Naive thymus-derived CD4-positive, alpha-beta T cell (primary cell): ENCODE measurements at regions not wholly inside any gene's neighbourhood (a gene's known extent, or its start where the extent isn't known, plus 50 kb on each side); places are given as distances from the start of the nearest gene placed in this dataset.

Experiments used
- ATAC-seq: fragments of 150-1000 bp; cut with Tn5 transposase; 2 replicates; pipeline ENCODE4 v1.10.0; 2021; ENCODE audit warnings: mild to moderate bottlenecking, moderate library complexity
- CTCF ChIA-PET: fragments of 350-600 bp; sonication (Branson Sonifier 250); formaldehyde crosslinking; loops from one replicate; lab custom pipeline; 2021; ENCODE audit warnings: antibody characterized with exemption; lab: Charles Lee
- POLR2A ChIA-PET: fragments of 350-600 bp; sonication (Branson Sonifier 250); formaldehyde crosslinking; loops from one replicate; lab custom pipeline; 2021; ENCODE audit warnings: antibody characterized with exemption, inconsistent platforms; lab: Charles Lee
- DNase-seq, 9 donors: peaks; one replicate each; pipeline versions ENCODE4 v3.0.0 to v3.0.0-alpha.2; 2020 to 2022; ENCODE audit warnings: mixed read lengths in 1 of 9
- H3K27ac ChIP-seq: one replicate; pipeline ENCODE4 v1.7.0; 2013; ENCODE audit warnings: mild to moderate bottlenecking, low read depth, low read length, moderate library complexity
- H3K27me3 ChIP-seq, 2 donors: one replicate each; pipeline ENCODE4 v1.7.0; 2013; ENCODE audit warnings: low read length in 2 of 2, mild to moderate bottlenecking in 2 of 2, moderate library complexity in 2 of 2; ENCODE audit not compliant: control insufficient read depth in 2 of 2, insufficient read depth in 2 of 2
- H3K36me3 ChIP-seq, 3 experiments: 1 replicate in 2 of 3; 2 replicates in 1 of 3; pipeline ENCODE4 v1.7.0; 2013; ENCODE audit warnings: low read length in 3 of 3, mild to moderate bottlenecking in 3 of 3, moderate library complexity in 1 of 3; ENCODE audit not compliant: insufficient read depth in 3 of 3, control insufficient read depth in 2 of 3
- H3K4me1 ChIP-seq, 2 donors: one replicate each; pipeline ENCODE4 v1.7.0; 2013; ENCODE audit warnings: low read length in 2 of 2, mild to moderate bottlenecking in 2 of 2, moderate library complexity in 1 of 2; ENCODE audit not compliant: control insufficient read depth in 2 of 2, insufficient read depth in 2 of 2
- H3K4me3 ChIP-seq: 2 replicates; pipeline ENCODE4 v1.7.0; 2013; ENCODE audit warnings: mild to moderate bottlenecking, low read length
- H3K9me3 ChIP-seq, 3 experiments: 1 replicate in 2 of 3; 2 replicates in 1 of 3; pipeline ENCODE4 v1.7.0; 2013; ENCODE audit warnings: low read length in 3 of 3; ENCODE audit not compliant: control insufficient read depth in 2 of 3
- H3K27ac Mint-ChIP-seq, 9 donors: one replicate each; pipeline ENCODE4 v1.8.0; 2020 to 2022; ENCODE audit warnings: mixed read lengths in 9 of 9, mild to moderate bottlenecking in 8 of 9, moderate library complexity in 5 of 9, inconsistent platforms in 2 of 9
- H3K27me3 Mint-ChIP-seq, 5 donors: one replicate each; pipeline ENCODE4 v1.8.0; 2021 to 2022; ENCODE audit warnings: mixed read lengths in 5 of 5, mild to moderate bottlenecking in 1 of 5
- H3K36me3 Mint-ChIP-seq, 5 donors: one replicate each; pipeline ENCODE4 v1.8.0; 2020 to 2022; ENCODE audit warnings: mixed read lengths in 5 of 5, mild to moderate bottlenecking in 3 of 5, inconsistent platforms in 1 of 5
- H3K4me1 Mint-ChIP-seq, 7 donors: one replicate each; pipeline ENCODE4 v1.8.0; 2020 to 2022; ENCODE audit warnings: mixed read lengths in 7 of 7, mild to moderate bottlenecking in 3 of 7, inconsistent platforms in 1 of 7
- H3K4me3 Mint-ChIP-seq, 10 donors: one replicate each; pipeline ENCODE4 v1.8.0; 2020 to 2022; ENCODE audit warnings: mild to moderate bottlenecking in 10 of 10, mixed read lengths in 10 of 10, moderate library complexity in 6 of 10, inconsistent platforms in 2 of 10
- H3K9me3 Mint-ChIP-seq, 11 donors: one replicate each; pipeline ENCODE4 v1.8.0; 2020 to 2022; ENCODE audit warnings: mixed read lengths in 11 of 11, mild to moderate bottlenecking in 4 of 11, inconsistent platforms in 1 of 11, moderate library complexity in 1 of 11
- intact Hi-C, 2 donors: fragments of 100-400 bp; cut with micrococcal nuclease; formaldehyde crosslinking; loops; one replicate each; pipeline ENCODE4 v1.15.1; 2023

DNA sequence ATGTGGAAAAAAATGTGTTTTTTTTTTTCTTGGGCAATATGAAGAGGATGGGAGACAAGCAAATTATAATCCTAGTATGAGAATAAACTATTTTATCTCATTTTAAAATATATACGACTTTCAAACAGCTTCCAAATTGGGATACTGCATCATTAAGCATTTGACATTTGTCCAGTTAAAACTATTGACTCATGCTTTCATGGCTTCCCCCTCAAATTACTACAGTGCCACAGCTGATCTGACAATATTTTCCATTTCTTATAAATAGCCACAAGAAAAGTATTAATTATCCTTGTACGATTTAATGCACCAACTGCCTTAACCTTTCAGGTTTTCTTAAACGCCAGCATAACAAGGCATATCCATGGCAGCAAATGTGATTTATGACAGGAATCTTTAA lies 1134.8 kb upstream of the ZEB2 start:
- no peak for DNase-seq
- intact Hi-C loops = no loop called here
- H3K36me3 Mint-ChIP-seq = no peaks in the 10 kb centered on the region

DNA sequence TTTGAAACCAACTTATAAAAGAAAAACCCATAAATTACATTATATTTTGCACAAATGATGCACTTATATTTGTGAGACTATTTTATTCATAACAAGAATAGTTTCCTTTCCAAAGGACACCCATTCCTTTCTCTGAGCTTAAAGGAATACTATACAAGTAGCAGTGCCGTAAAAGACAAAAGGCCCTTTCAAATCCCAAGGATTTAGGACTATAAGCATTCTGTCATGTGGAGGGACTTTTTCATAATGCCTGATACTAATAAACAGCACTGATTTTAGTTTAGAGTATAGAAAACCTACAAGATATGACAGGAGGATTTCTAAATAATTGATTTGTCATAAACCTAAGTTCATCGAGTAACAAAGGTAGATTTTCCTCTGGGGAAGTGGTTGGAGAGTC lies 1134.2 kb upstream of the ZEB2 start:
- Mint-ChIP-seq H3K9me3 (peaks cover 0 to 9% (median 0%) of the 10 kb centered on the region in 11 donors), H3K36me3 (no peaks in the 10 kb centered on the region), H3K27me3 (no peaks in the 10 kb centered on the region), H3K4me3 (no peak overlapping the region), H3K27ac (no peak overlapping the region), H3K4me1 (no peaks in the 10 kb centered on the region)
- Histone ChIP-seq H3K9me3 (no peaks in the 10 kb centered on the region), H3K4me3 (no peak overlapping the region), H3K4me1 (no peaks in the 10 kb centered on the region), H3K27ac (no peak overlapping the region), H3K36me3 (no peaks in the 10 kb centered on the region), H3K27me3 (no peaks in the 10 kb centered on the region)
- POLR2A ChIA-PET = no interaction called here
- no peak for DNase-seq
- CTCF ChIA-PET = no interaction called here
- ATAC-seq = no peak
- intact Hi-C loops = no loop called here

More for the DNA sequence above, 1134.8 kb upstream of the ZEB2 start:
- Mint-ChIP-seq H3K4me1 (no peaks in the 10 kb centered on the region), H3K9me3 (peaks cover 0 to 9% (median 0%) of the 10 kb centered on the region in 11 donors), H3K4me3 (no peak overlapping the region), H3K27me3 (no peaks in the 10 kb centered on the region), H3K27ac (no peak overlapping the region)
- no peaks in the 10 kb centered on the region for H3K27me3 ChIP-seq
- H3K4me1 ChIP-seq = no peaks in the 10 kb centered on the region
- ATAC-seq = no peak
- no peak overlapping the region for H3K4me3 ChIP-seq
- no peaks in the 10 kb centered on the region for H3K9me3 ChIP-seq
- CTCF ChIA-PET = no interaction called here
- no peaks in the 10 kb centered on the region for H3K36me3 ChIP-seq
- POLR2A ChIA-PET = no interaction called here
- no peak overlapping the region for H3K27ac ChIP-seq

DNA sequence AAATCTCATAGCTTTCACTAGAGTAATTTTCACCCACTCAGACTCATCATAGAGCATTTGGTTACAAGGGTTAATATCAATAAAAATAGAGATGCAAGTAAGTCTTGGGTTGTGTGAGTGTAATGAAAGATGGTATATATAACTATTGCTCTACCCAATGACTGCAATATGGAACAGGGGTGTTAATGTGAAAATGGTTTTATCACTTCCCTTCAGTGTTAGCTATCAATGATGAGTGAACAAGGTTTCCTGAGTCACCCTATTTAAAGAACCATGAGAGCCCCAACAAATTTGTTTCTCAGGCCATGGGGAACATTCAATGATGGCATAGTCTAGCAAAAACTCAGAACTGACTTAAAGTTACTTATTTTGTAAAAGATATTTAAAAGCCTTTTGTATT lies 1133.6 kb upstream of the ZEB2 start:
- H3K4me1 Mint-ChIP-seq = no peaks in the 10 kb centered on the region
- Histone ChIP-seq H3K4me3 (no peak overlapping the region), H3K36me3 (no peaks in the 10 kb centered on the region), H3K27me3 (no peaks in the 10 kb centered on the region), H3K27ac (no peak overlapping the region), H3K4me1 (no peaks in the 10 kb centered on the region), H3K9me3 (no peaks in the 10 kb centered on the region)
- H3K36me3 Mint-ChIP-seq = no peaks in the 10 kb centered on the region
- ATAC-seq (no peak), DNase-seq (no peak)
- no peak overlapping the region for H3K27ac Mint-ChIP-seq
- intact Hi-C loops = no loop called here
- peaks cover 0 to 9% (median 0%) of the 10 kb centered on the region in 11 donors for H3K9me3 Mint-ChIP-seq
- H3K27me3 Mint-ChIP-seq = no peaks in the 10 kb centered on the region
- ChIA-PET CTCF (no interaction called here), POLR2A (no interaction called here)
- H3K4me3 Mint-ChIP-seq = no peak overlapping the region

DNA sequence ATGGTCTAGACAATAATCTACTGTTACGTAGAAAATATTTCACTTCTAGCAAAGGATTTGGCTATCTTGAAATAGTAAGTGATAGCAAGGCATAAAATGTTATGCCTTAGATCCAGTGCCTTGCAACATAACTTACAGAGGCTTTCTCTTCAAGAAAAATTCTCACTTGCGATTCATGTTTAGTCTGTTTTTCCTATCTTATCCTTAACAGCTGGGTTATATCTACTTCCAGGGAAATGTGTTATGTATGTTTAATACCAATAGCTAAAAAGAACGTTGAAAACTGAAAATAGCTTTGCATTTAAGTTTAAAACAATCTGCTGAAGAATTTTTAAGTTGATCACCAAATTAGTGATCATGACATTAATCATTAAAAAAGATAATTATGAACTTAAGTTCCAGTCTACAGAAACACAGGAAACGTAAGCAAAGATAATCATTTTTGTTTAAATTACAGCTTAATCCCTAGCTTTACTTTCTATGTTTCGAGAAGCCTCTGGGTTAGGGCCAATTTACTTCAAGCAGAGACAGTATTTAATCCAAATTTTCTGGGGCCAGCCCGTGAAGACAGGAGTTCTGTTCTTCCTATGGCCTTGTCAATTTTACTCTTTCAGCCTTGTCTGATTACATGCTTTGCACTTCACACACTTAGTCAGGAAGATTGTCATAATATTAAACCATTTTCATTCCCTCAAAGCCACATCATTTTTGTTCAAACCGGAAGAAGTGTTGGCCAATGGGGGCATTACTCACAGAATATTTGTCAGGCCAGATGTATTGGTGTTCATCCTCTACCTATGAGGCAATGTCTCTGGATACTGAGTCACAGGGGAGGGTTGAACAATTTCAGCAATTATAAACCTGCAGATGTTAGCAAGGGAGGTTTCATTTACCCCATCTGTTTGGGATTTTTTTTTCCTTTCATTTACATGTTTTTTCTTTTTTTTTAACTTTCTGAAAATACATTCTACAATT lies 1132.9 kb upstream of the ZEB2 start:
- Histone ChIP-seq H3K27me3 (no peaks in the 10 kb centered on the region), H3K4me3 (no peak overlapping the region), H3K4me1 (no peaks in the 10 kb centered on the region), H3K27ac (no peak overlapping the region), H3K36me3 (no peaks in the 10 kb centered on the region), H3K9me3 (no peaks in the 10 kb centered on the region)
- Mint-ChIP-seq H3K9me3 (peaks cover 0 to 9% (median 0%) of the 10 kb centered on the region in 11 donors), H3K27me3 (no peaks in the 10 kb centered on the region), H3K36me3 (no peaks in the 10 kb centered on the region), H3K4me1 (no peaks in the 10 kb centered on the region), H3K27ac (no peak overlapping the region), H3K4me3 (no peak overlapping the region)
- POLR2A ChIA-PET = no interaction called here
- intact Hi-C loops = no loop called here
- CTCF ChIA-PET = no interaction called here
- DNase-seq = no peak
- no peak for ATAC-seq

DNA sequence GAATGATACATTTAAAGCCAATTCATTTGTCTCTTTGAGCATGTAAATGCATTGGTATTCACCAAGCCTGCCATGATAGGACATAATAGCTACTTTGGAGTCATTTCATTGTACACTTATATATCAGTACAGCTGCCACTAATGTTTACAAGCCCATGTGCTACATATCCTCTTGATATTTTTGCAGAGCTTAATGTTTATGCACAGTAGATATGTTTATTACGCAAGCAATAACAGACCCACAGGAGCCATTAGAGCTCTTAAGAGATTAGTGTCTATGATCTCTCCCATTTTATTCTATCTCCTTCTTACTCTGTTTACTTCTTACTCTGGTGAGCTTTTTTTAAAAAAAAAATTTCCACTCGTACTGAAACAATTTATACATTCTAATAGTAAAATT lies 1132.1 kb upstream of the ZEB2 start:
- Mint-ChIP-seq H3K27me3 (no peaks in the 10 kb centered on the region), H3K9me3 (peaks cover 0 to 9% (median 0%) of the 10 kb centered on the region in 11 donors), H3K4me3 (no peak overlapping the region), H3K36me3 (no peaks in the 10 kb centered on the region), H3K4me1 (no peaks in the 10 kb centered on the region), H3K27ac (no peak overlapping the region)
- no peak for DNase-seq
- intact Hi-C loops = no loop called here
- Histone ChIP-seq H3K4me3 (no peak overlapping the region), H3K27me3 (no peaks in the 10 kb centered on the region), H3K27ac (no peak overlapping the region), H3K36me3 (no peaks in the 10 kb centered on the region), H3K4me1 (no peaks in the 10 kb centered on the region), H3K9me3 (no peaks in the 10 kb centered on the region)
- ChIA-PET CTCF (no interaction called here), POLR2A (no interaction called here)
- no peak for ATAC-seq

DNA sequence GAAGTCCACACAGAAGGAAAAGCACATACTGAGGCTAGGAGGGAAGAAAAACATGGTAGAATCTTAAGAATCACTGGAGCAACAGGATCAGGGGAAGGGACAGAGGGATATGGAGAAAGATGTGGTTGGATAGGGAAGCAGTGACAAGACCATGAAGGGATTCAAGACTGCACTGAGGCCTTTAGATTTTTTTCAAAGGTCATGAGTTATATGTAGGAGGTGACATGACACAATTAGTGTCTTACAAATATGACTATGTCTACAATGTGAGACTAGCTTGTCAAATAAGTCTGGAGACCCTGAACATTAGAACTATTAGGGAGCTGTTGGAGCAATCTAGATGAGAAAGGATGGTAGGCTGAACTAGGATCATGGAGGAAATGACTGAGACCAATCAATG lies 1130.3 kb upstream of the ZEB2 start:
- ChIA-PET CTCF (no interaction called here), POLR2A (no interaction called here)
- Mint-ChIP-seq H3K27me3 (no peaks in the 10 kb centered on the region), H3K9me3 (peaks cover 0 to 9% (median 0%) of the 10 kb centered on the region in 11 donors), H3K4me1 (no peaks in the 10 kb centered on the region), H3K36me3 (no peaks in the 10 kb centered on the region), H3K4me3 (no peak overlapping the region), H3K27ac (no peak overlapping the region)
- Histone ChIP-seq H3K27ac (no peak overlapping the region), H3K36me3 (no peaks in the 10 kb centered on the region), H3K9me3 (no peaks in the 10 kb centered on the region), H3K4me1 (no peaks in the 10 kb centered on the region), H3K4me3 (no peak overlapping the region), H3K27me3 (no peaks in the 10 kb centered on the region)
- intact Hi-C loops = no loop called here
- ATAC-seq (no peak), DNase-seq (no peak)

DNA sequence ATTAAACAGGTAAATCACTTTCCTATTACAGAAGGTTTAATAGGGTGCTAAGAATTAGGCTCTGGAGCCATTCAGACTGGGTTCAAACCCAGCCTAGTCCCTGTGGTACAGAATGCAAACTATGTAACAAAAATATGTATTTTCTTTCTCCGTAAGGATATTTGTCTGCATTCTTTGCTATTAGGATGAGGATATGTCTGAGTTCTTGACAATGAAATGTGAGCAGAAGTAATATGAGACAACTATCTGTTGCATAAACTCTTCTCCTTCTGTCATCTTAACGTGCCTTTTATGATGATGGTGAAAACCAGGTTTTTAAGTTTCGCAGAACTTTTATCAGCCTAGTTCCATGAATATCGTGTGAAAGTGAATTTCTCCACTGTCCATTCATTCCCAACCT lies 1129.1 kb upstream of the ZEB2 start:
- H3K27ac ChIP-seq = no peak overlapping the region
- intact Hi-C loops = no loop called here
- Mint-ChIP-seq H3K36me3 (no peaks in the 10 kb centered on the region), H3K27ac (no peak overlapping the region), H3K4me1 (peaks cover 0 to 2% (median 0%) of the 10 kb centered on the region in 7 donors), H3K9me3 (peaks cover 0 to 9% (median 0%) of the 10 kb centered on the region in 11 donors), H3K27me3 (no peaks in the 10 kb centered on the region), H3K4me3 (no peak overlapping the region)
- H3K9me3 ChIP-seq = no peaks in the 10 kb centered on the region
- H3K4me3 ChIP-seq = no peak overlapping the region
- ChIA-PET CTCF (no interaction called here), POLR2A (no interaction called here)
- DNase-seq (no peak), ATAC-seq (no peak)
- no peaks in the 10 kb centered on the region for H3K4me1 ChIP-seq
- H3K27me3 ChIP-seq = no peaks in the 10 kb centered on the region
- no peaks in the 10 kb centered on the region for H3K36me3 ChIP-seq
